GM21737 (cell line): ENCODE measurements at regions not wholly inside any gene's neighbourhood (a gene's known extent, or its start where the extent isn't known, plus 50 kb on each side); places are given as distances from the start of the nearest gene placed in this dataset.
"Not testable (repeated sequence)": the region's sequence is repeated elsewhere in the genome, so short reads cannot be mapped to it uniquely, and the experiment has no call there.

Source experiments
- ATAC-seq: cut with Tn5 transposase; IDR thresholded peaks from one replicate; pipeline ENCODE4 v1.9.1; 2021; ENCODE audit warnings: mild to moderate bottlenecking, moderate library complexity; ENCODE audit not compliant: unreplicated experiment

- no peak for ATAC-seq
Measured at GRCh38 chr2:144833075-144833637, 313.2 kb upstream of the ZEB2 start.

GRCh38 chr2:144832048-144832447, 312.1 kb upstream of the ZEB2 start:
- no peak for ATAC-seq

- no peak for ATAC-seq
Measured at GRCh38 chr2:144830543-144830942, 310.6 kb upstream of the ZEB2 start.

GRCh38 chr2:144827404-144827803, 307.5 kb upstream of the ZEB2 start:
- no peak for ATAC-seq

GRCh38 chr2:144826105-144826504, 306.2 kb upstream of the ZEB2 start:
- no peak for ATAC-seq

- ATAC-seq: no peak
Measured at GRCh38 chr2:144825331-144826020, 305.6 kb upstream of the ZEB2 start.

GRCh38 chr2:144824306-144825080, 304.6 kb upstream of the ZEB2 start:
- ATAC-seq: no peak

- no peak for ATAC-seq
Measured at GRCh38 chr2:144822966-144823365, 303.0 kb upstream of the ZEB2 start.

- ATAC-seq: no peak
Measured at GRCh38 chr2:144812288-144812687, 292.4 kb upstream of the ZEB2 start.

- no peak for ATAC-seq
Measured at GRCh38 chr2:144801766-144802165, 281.8 kb upstream of the ZEB2 start.

GRCh38 chr2:144801325-144801724, 281.4 kb upstream of the ZEB2 start:
- no peak for ATAC-seq

- no peak for ATAC-seq
Measured at GRCh38 chr2:144798989-144799388, 279.1 kb upstream of the ZEB2 start.

- no peak for ATAC-seq
Measured at GRCh38 chr2:144798034-144798433, 278.1 kb upstream of the ZEB2 start.

GRCh38 chr2:144796936-144797335, 277.0 kb upstream of the ZEB2 start:
- no peak for ATAC-seq

- ATAC-seq: no peak
Measured at GRCh38 chr2:144796164-144796563, 276.2 kb upstream of the ZEB2 start.

GRCh38 chr2:144785253-144785652, 265.3 kb upstream of the ZEB2 start:
- ATAC-seq: no peak

GRCh38 chr2:144780983-144781382, 261.1 kb upstream of the ZEB2 start:
- no peak for ATAC-seq

GRCh38 chr2:144776766-144777165, 256.8 kb upstream of the ZEB2 start:
- ATAC-seq: no peak

- ATAC-seq: no peak
Measured at GRCh38 chr2:144774809-144775208, 254.9 kb upstream of the ZEB2 start.

GRCh38 chr2:144771348-144771747, 251.4 kb upstream of the ZEB2 start:
- ATAC-seq: no peak

GRCh38 chr2:144770616-144771230, 250.8 kb upstream of the ZEB2 start:
- no peak for ATAC-seq

- not testable (repeated sequence) for ATAC-seq
Measured at GRCh38 chr2:144760939-144761338, 241.0 kb upstream of the ZEB2 start.
